ENCODE measurements at regions not wholly inside any gene's neighbourhood (a gene's known extent, or its start where the extent isn't known, plus 50 kb on each side); places are given as distances from the start of the nearest gene placed in this dataset.

- Histone ChIP-seq H3K9ac (ENCODE audit: low read depth, low read length) (no peak overlapping the region), H3K4me1 (ENCODE audit: insufficient read depth, low read length) (no peaks in the 10 kb centered on the region), H3K9me3 (ENCODE audit: control insufficient read depth, insufficient read depth, low read length) (no peaks in the 10 kb centered on the region), H3K36me3 (ENCODE audit: insufficient read depth, low read length) (no peaks in the 10 kb centered on the region)
Measured at GRCh38 chr10:117865945-117866344, 180.8 kb downstream of the RAB11FIP2 start.

DNA sequence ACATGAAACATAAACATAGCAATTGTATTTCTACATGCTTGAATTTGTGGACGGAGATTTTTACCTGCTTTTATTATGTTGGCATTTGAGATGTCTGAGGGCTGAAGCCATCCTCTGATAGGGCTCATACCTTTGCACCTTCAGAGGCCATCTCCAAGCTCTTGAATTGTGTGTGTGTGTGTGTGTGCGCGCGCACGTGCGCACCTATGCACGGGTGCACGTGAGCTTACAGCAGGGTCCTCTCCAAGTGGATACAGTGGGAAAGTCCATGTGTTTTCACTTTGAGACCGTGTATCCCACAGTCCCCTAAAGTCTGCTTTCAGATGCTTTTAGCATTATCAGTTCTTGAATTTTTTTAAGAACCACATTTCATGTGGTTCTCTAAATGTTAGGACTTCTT, 178.6 kb downstream of the RAB11FIP2 start:
- Histone ChIP-seq H3K9ac (ENCODE audit: low read depth, low read length) (no peak overlapping the region), H3K4me1 (ENCODE audit: insufficient read depth, low read length) (no peaks in the 10 kb centered on the region), H3K36me3 (ENCODE audit: insufficient read depth, low read length) (no peaks in the 10 kb centered on the region), H3K9me3 (ENCODE audit: control insufficient read depth, insufficient read depth, low read length) (no peaks in the 10 kb centered on the region)

- H3K36me3 ChIP-seq (ENCODE audit: insufficient read depth, low read length): no peaks in the 10 kb centered on the region
- no peaks in the 10 kb centered on the region for H3K9me3 ChIP-seq (ENCODE audit: control insufficient read depth, insufficient read depth, low read length)
Measured at GRCh38 chr10:117875793-117876192, 170.9 kb downstream of the RAB11FIP2 start.

GRCh38 chr10:117876210-117876609, 170.5 kb downstream of the RAB11FIP2 start:
- Histone ChIP-seq H3K9me3 (ENCODE audit: control insufficient read depth, insufficient read depth, low read length) (no peaks in the 10 kb centered on the region), H3K4me1 (ENCODE audit: insufficient read depth, low read length) (no peaks in the 10 kb centered on the region), H3K36me3 (ENCODE audit: insufficient read depth, low read length) (no peaks in the 10 kb centered on the region), H3K9ac (ENCODE audit: low read depth, low read length) (no peak overlapping the region)

More at GRCh38 chr10:117875793-117876192, 170.9 kb downstream of the RAB11FIP2 start:
- Histone ChIP-seq H3K4me1 (ENCODE audit: insufficient read depth, low read length) (no peaks in the 10 kb centered on the region), H3K9ac (ENCODE audit: low read depth, low read length) (no peak overlapping the region)

DNA sequence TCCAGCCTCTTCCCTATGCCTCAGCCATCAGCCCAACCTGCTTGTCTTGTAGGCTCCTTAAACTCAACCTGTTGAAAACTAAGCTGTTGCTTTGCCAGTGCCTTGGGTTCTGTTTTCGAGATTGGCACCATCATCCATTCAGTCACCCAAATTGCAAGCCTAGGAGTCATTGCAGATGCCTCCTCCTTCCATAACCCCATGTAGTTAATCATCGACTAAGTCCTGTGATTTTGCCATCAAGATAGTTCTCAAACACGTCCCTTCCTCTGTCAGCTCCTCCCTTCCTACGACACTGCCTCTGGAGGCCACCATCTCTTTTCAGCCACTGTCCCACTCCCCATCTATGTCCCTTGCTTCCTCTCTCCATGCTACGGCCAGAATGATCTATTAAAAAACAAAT, 168.1 kb downstream of the RAB11FIP2 start:
- no peaks in the 10 kb centered on the region for H3K4me1 ChIP-seq (ENCODE audit: insufficient read depth, low read length)
- no peak overlapping the region for H3K9ac ChIP-seq (ENCODE audit: low read depth, low read length)
- H3K9me3 ChIP-seq (ENCODE audit: control insufficient read depth, insufficient read depth, low read length): no peaks in the 10 kb centered on the region
- H3K36me3 ChIP-seq (ENCODE audit: insufficient read depth, low read length): no peaks in the 10 kb centered on the region

GRCh38 chr10:117884093-117884492, 162.6 kb downstream of the RAB11FIP2 start:
- H3K4me1 ChIP-seq (ENCODE audit: insufficient read depth, low read length): peaks cover 11% of the 10 kb centered on the region; the same call in 1 of the 2 replicates
- no peaks in the 10 kb centered on the region for H3K36me3 ChIP-seq (ENCODE audit: insufficient read depth, low read length)
- H3K9ac ChIP-seq (ENCODE audit: low read depth, low read length): no peak overlapping the region

GRCh38 chr10:117884592-117884991, 162.1 kb downstream of the RAB11FIP2 start:
- H3K9ac ChIP-seq (ENCODE audit: low read depth, low read length): no peak overlapping the region
- no peaks in the 10 kb centered on the region for H3K9me3 ChIP-seq (ENCODE audit: control insufficient read depth, insufficient read depth, low read length)
- no peaks in the 10 kb centered on the region for H3K36me3 ChIP-seq (ENCODE audit: insufficient read depth, low read length)
- H3K4me1 ChIP-seq (ENCODE audit: insufficient read depth, low read length): peaks cover 11% of the 10 kb centered on the region; the same call in 1 of the 2 replicates

More at GRCh38 chr10:117884093-117884492, 162.6 kb downstream of the RAB11FIP2 start:
- H3K9me3 ChIP-seq (ENCODE audit: control insufficient read depth, insufficient read depth, low read length): no peaks in the 10 kb centered on the region

DNA sequence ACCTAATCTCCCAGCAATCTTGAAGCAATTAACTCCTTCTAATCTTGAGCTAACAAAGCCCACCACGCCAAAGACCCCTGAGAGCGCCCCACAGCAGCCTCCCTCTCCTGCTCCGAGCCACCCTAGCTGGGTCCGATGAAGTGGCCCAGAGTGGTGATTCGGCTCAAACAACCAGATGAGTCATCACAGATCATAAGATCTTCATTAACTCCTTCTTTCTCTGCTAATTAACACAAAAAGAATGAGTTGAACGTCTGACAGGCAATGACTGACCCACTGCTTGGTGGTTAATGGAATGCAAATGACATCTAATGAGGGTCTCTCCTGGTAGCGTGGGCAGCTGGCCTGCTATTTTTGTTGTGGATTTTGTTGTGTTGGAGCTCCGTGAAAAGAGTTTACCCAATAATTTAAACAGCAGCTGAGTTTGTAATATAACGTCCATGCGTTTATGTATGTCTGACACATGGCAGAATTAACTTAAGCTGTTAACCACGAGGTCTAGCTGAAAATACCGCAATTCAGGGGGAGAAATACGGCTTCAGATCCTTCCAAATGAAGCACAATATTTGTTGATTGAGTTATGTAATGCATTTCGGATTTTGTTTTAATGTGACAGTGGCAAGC, 161.4 kb downstream of the RAB11FIP2 start:
- H3K9ac ChIP-seq (ENCODE audit: low read depth, low read length): no peak overlapping the region
- no peaks in the 10 kb centered on the region for H3K9me3 ChIP-seq (ENCODE audit: control insufficient read depth, insufficient read depth, low read length)
- peaks cover 11% of the 10 kb centered on the region; the same call in 1 of the 2 replicates for H3K4me1 ChIP-seq (ENCODE audit: insufficient read depth, low read length)
- no peaks in the 10 kb centered on the region for H3K36me3 ChIP-seq (ENCODE audit: insufficient read depth, low read length)

DNA sequence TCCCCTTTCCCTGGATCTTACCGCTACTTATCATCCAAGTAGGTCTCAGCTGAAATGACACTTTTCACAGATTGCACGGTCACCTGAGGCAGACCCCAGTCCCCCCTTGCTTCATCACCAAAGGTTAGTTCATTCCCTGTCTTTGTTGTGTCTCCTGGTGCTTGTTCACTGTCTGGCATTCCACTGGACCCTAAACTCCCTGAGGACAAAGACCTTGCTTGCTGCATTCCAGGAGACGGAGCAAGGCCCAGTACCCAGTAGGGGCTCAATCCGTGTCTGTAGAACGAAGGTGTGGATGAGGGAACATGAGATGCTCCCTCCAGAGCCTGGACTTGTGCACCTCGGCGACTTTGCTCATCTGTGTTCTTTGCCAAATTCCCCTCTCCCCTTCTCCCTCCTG, 160.0 kb downstream of the RAB11FIP2 start:
- H3K4me1 ChIP-seq (ENCODE audit: insufficient read depth, low read length): peaks cover 11% of the 10 kb centered on the region; the same call in 1 of the 2 replicates

GRCh38 chr10:117889664-117890063, 157.1 kb downstream of the RAB11FIP2 start:
- Histone ChIP-seq H3K9me3 (ENCODE audit: control insufficient read depth, insufficient read depth, low read length) (no peaks in the 10 kb centered on the region), H3K9ac (ENCODE audit: low read depth, low read length) (no peak overlapping the region), H3K36me3 (ENCODE audit: insufficient read depth, low read length) (no peaks in the 10 kb centered on the region), H3K4me1 (ENCODE audit: insufficient read depth, low read length) (peaks cover 14% of the 10 kb centered on the region; the same call in 1 of the 2 replicates)

More for the DNA sequence above, 160.0 kb downstream of the RAB11FIP2 start:
- no peak overlapping the region for H3K9ac ChIP-seq (ENCODE audit: low read depth, low read length)
- H3K36me3 ChIP-seq (ENCODE audit: insufficient read depth, low read length): no peaks in the 10 kb centered on the region
- H3K9me3 ChIP-seq (ENCODE audit: control insufficient read depth, insufficient read depth, low read length): no peaks in the 10 kb centered on the region

DNA sequence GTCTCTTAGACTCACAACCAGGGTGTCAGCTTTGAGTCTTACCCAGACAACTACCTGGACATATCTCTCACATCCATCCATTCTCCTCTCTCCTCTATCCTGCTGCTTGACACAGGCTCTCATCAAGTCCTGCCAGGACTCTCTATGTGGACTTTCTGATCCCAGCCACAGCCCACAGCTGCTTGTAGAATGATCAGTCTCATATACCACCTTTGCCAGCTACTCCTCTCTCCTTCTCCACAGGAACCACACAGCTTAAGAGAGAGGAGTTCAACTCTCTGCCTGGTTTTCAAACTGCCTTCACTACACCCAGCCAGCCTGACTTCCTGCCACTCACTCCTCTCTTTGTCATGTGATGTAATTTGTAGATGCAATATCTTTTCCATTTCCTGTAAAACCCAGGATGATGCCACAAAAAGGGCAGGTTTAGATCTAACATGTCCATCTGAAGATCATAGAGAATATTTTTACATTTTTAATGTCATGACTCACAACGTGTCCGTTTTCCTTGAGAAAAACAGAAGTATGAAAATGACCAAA, 154.0 kb downstream of the RAB11FIP2 start:
- no peak overlapping the region for H3K9ac ChIP-seq (ENCODE audit: low read depth, low read length)
- H3K36me3 ChIP-seq (ENCODE audit: insufficient read depth, low read length): no peaks in the 10 kb centered on the region
- H3K9me3 ChIP-seq (ENCODE audit: control insufficient read depth, insufficient read depth, low read length): no peaks in the 10 kb centered on the region
- H3K4me1 ChIP-seq (ENCODE audit: insufficient read depth, low read length): 0 out of 2 replicates have a peak, but pooled peaks cover 7% of the 10 kb centered on the region

DNA sequence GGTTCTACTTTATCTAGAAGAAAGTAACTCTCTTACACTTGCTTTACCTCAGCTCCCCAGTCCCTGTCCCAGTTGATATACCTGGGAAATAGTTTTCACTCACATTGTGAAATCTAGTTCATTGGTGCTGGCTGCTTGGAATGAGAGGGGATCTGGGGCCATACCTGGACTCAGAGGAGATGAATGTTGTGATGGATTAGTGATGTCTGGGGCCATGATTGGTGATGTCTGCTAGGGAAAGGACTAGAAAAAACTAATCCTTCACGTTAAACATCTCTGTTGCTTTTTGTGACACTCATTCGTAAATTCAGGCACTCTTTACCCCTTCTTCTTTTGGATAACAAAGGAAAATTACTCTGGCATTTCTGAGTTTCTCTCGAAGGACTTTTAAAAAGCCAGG, 152.4 kb downstream of the RAB11FIP2 start:
- Histone ChIP-seq H3K9me3 (ENCODE audit: control insufficient read depth, insufficient read depth, low read length) (no peaks in the 10 kb centered on the region), H3K4me1 (ENCODE audit: insufficient read depth, low read length) (peaks cover 17% of the 10 kb centered on the region; the same call in 1 of the 2 replicates), H3K9ac (ENCODE audit: low read depth, low read length) (no peak overlapping the region), H3K36me3 (ENCODE audit: insufficient read depth, low read length) (no peaks in the 10 kb centered on the region)

- Histone ChIP-seq H3K36me3 (ENCODE audit: insufficient read depth, low read length) (no peaks in the 10 kb centered on the region), H3K9ac (ENCODE audit: low read depth, low read length) (no peak overlapping the region), H3K4me1 (ENCODE audit: insufficient read depth, low read length) (peaks cover 21% of the 10 kb centered on the region; the same call in 1 of the 2 replicates), H3K9me3 (ENCODE audit: control insufficient read depth, insufficient read depth, low read length) (no peaks in the 10 kb centered on the region)
Measured at GRCh38 chr10:117896517-117896916, 150.2 kb downstream of the RAB11FIP2 start.

DNA sequence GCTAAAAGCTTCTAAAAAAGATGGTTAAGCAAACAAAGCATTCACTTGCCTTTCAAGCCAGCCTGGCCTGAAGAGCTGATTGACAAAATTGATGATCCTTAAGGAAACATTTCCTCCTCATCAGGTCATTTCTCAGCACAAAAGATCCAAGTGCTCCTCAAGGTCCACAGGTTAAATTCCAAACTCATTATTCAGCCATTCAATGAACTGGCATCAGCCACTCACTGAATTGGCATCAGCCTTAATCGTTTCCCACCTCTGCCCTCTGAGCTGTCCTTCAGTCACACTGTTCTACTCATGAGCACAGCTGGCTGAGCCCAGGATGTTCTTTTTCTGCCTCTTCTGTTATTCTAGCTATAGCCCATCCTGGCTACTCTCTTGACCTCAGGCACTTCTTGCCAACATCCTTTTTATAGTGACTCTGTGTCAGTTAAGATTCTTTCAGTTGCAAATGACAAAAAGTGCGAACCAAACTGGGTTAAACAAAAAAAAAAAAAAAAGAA, 147.5 kb downstream of the RAB11FIP2 start:
- H3K4me1 ChIP-seq (ENCODE audit: insufficient read depth, low read length): peaks cover 14% of the 10 kb centered on the region; the same call in 1 of the 2 replicates
- H3K36me3 ChIP-seq (ENCODE audit: insufficient read depth, low read length): no peaks in the 10 kb centered on the region
- H3K9me3 ChIP-seq (ENCODE audit: control insufficient read depth, insufficient read depth, low read length): no peaks in the 10 kb centered on the region
- no peak overlapping the region for H3K9ac ChIP-seq (ENCODE audit: low read depth, low read length)

DNA sequence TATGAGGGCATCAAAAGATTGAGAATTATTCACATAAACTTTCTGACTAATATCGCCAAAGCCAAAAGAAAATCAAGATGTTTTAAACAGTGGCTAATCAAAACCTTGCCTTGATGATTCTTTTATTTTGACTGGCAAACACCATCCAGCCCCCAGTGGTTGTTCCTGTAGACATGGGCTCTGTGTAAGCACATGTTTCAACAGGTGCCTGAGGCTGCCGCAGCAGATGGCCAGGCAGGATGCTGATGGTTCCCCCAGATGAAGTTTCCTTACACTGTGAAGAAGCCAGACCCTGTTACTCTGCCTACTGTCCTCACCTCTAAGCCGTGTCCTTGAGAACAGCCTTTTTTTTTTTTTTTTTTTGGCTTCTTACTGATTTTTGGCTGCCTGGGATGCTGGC, 146.5 kb downstream of the RAB11FIP2 start:
- Histone ChIP-seq H3K4me1 (ENCODE audit: insufficient read depth, low read length) (peaks cover 14% of the 10 kb centered on the region; the same call in 1 of the 2 replicates), H3K9ac (ENCODE audit: low read depth, low read length) (no peak overlapping the region), H3K36me3 (ENCODE audit: insufficient read depth, low read length) (no peaks in the 10 kb centered on the region), H3K9me3 (ENCODE audit: control insufficient read depth, insufficient read depth, low read length) (no peaks in the 10 kb centered on the region)
